ENCODE measurements at regions not wholly inside any gene's neighbourhood (a gene's known extent, or its start where the extent isn't known, plus 50 kb on each side); places are given as distances from the start of the nearest gene placed in this dataset.
A peak's percentile ranks its signal among the peaks of the same experiment; 100 is the strongest.

DNA sequence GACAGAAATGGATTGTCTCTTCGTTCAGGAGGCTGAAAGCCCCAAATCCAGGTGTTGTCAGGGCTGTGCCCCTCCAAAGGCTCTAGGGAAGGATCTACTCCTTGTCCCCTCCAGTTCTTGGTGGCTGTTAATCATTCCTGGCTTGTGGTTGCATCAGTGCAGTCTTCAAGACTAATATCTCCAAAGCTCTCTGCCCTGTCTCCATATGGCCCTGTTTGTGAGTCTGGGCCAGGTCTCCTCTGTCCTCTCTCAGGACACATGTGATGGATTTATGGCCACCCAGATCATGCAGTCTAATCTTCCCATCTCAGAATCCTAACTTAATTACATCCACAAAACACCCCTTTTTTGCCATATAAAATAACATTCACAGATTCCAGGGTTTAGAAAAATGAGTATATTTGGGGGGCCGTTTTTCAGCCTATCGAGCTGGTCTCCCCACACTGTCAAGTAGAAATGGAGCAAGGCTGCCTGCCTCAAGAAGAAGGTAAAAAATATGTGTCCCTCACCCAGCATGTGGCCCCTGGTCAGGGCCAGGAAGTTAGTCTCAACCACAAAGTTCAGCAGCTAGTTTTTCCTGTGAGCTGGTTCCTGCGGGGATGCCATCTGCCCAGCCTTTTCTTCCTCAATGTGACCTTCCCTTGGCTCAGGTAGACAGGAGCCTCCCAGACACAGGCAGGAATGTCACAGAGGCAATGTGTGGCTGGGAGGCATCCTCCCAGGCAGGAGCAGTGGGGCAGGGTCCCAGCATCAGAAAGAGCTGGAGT is 509.4 kb downstream of the IRX1 start:
- Histone ChIP-seq H3K36me3 (no peaks in the 10 kb centered on the region), H3K4me3 (no peak overlapping the region), H3K27me3 (no peaks in the 10 kb centered on the region), H3K4me1 (no peaks in the 10 kb centered on the region), H3K27ac (no peak overlapping the region), H3K9me3 (no peaks in the 10 kb centered on the region)
- intact Hi-C loops (cut with DNase I), result no loop called here
- DNase-seq (ENCODE audit: extremely low spot score in 2 of 2), result peak in 1 of 2 donors; percentile 42
- no peak for TF ChIP-seq POLR2A (IDR thresholded peaks at IDR 0.05)
- TF ChIP-seq, protein P1, sequence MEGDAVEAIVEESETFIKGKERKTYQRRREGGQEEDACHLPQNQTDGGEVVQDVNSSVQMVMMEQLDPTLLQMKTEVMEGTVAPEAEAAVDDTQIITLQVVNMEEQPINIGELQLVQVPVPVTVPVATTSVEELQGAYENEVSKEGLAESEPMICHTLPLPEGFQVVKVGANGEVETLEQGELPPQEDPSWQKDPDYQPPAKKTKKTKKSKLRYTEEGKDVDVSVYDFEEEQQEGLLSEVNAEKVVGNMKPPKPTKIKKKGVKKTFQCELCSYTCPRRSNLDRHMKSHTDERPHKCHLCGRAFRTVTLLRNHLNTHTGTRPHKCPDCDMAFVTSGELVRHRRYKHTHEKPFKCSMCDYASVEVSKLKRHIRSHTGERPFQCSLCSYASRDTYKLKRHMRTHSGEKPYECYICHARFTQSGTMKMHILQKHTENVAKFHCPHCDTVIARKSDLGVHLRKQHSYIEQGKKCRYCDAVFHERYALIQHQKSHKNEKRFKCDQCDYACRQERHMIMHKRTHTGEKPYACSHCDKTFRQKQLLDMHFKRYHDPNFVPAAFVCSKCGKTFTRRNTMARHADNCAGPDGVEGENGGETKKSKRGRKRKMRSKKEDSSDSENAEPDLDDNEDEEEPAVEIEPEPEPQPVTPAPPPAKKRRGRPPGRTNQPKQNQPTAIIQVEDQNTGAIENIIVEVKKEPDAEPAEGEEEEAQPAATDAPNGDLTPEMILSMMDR (IDR thresholded peaks at IDR 0.05), result no peak
- no peak for TF ChIP-seq POLR2AphosphoS5 (IDR thresholded peaks at IDR 0.05; ENCODE audit: insufficient read depth in 1 of 2, low read depth in 1 of 2)

DNA sequence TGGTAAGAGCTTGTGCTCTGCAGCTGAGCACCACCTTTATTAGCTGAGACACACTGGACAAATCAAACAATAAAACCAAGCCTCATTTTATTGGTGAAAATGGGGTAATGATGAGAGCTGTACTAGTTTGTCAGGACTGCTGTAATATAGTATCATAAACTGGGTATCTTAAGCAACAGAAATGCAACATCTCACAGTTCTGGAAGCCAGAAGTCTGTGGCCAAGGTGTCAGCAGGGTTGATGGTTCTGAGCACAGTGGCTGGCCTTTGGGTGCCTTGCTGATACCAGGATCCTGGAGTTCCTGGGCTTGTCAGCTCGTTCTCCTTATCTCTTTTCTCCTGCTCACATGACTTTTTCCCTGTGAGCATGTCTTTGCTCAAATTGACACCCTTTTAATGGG is 513.1 kb downstream of the IRX1 start:
- H3K9me3 ChIP-seq, result no peaks in the 10 kb centered on the region
- no peaks in the 10 kb centered on the region for H3K27me3 ChIP-seq
- DNase-seq (ENCODE audit: extremely low spot score in 2 of 2), result peak in 1 of 2 donors; percentile 20
- no peaks in the 10 kb centered on the region for H3K36me3 ChIP-seq
- H3K4me3 ChIP-seq, result no peak overlapping the region
- TF ChIP-seq POLR2AphosphoS5 (IDR thresholded peaks at IDR 0.05; ENCODE audit: insufficient read depth in 1 of 2, low read depth in 1 of 2) (no peak), POLR2A (IDR thresholded peaks at IDR 0.05) (no peak)
- TF ChIP-seq, protein P1 (IDR thresholded peaks at IDR 0.05), result no peak
- no peaks in the 10 kb centered on the region for H3K4me1 ChIP-seq
- H3K27ac ChIP-seq, result no peak overlapping the region
- intact Hi-C loops (cut with DNase I), result no loop called here

DNA sequence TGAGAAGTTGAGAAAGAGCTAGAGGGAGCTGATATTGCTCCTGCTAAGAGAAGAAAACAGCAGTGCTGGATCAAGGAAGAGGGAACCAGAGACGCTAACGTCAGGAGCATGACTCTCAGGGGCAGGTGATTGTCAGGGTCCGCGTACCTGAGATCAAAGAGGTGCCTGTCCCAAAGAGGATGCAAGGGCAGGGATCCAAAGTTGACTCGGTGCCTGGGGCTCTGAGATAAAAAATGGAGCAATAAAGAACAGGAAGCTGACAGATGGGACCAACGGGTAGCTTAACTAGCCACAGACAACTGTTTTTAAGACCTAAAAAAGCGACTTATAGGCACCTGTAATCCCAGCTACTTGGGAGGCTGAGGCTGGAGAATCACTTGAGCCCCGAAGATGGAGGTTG is 517.8 kb downstream of the IRX1 start:
- no peak overlapping the region for H3K4me3 ChIP-seq
- no peak overlapping the region for H3K27ac ChIP-seq
- peak in 1 of 2 donors; percentile 62 for DNase-seq (ENCODE audit: extremely low spot score in 2 of 2)
- intact Hi-C loops (cut with DNase I), result no loop called here
- TF ChIP-seq POLR2AphosphoS5 (IDR thresholded peaks at IDR 0.05; ENCODE audit: insufficient read depth in 1 of 2, low read depth in 1 of 2) (no peak), POLR2A (IDR thresholded peaks at IDR 0.05) (no peak)
- TF ChIP-seq, protein P1 (IDR thresholded peaks at IDR 0.05), result no peak
- no peaks in the 10 kb centered on the region for H3K4me1 ChIP-seq
- no peaks in the 10 kb centered on the region for H3K9me3 ChIP-seq
- H3K36me3 ChIP-seq, result no peaks in the 10 kb centered on the region
- H3K27me3 ChIP-seq, result no peaks in the 10 kb centered on the region

DNA sequence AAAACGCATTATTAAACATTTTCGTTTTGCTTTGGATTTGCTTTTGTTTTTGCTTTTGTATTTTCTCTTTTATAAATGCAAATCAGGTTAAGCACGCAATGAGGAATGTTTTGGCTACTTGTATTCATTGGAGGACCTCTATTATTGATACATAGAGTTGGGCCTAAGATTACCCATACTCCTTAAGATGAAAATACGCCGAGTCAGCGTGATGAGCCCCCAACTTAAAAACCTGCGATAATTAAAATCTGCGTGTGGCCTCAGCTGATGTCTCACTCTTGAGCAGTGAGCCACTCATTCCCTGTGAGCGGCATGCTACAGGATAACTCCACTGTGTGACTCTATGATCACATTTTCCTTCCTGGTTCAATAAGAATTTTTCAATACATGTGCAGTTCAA is 518.3 kb downstream of the IRX1 start:
- DNase-seq (ENCODE audit: extremely low spot score in 2 of 2), result peak in 1 of 2 donors; percentile 3
- no peaks in the 10 kb centered on the region for H3K36me3 ChIP-seq
- no peaks in the 10 kb centered on the region for H3K4me1 ChIP-seq
- no peaks in the 10 kb centered on the region for H3K27me3 ChIP-seq
- no peaks in the 10 kb centered on the region for H3K9me3 ChIP-seq
- intact Hi-C loops (cut with DNase I), result no loop called here
- H3K4me3 ChIP-seq, result no peak overlapping the region
- H3K27ac ChIP-seq, result no peak overlapping the region
- TF ChIP-seq, protein P1 (IDR thresholded peaks at IDR 0.05), result no peak
- TF ChIP-seq POLR2AphosphoS5 (IDR thresholded peaks at IDR 0.05; ENCODE audit: insufficient read depth in 1 of 2, low read depth in 1 of 2), result no peak
- TF ChIP-seq POLR2A (IDR thresholded peaks at IDR 0.05), result no peak

DNA sequence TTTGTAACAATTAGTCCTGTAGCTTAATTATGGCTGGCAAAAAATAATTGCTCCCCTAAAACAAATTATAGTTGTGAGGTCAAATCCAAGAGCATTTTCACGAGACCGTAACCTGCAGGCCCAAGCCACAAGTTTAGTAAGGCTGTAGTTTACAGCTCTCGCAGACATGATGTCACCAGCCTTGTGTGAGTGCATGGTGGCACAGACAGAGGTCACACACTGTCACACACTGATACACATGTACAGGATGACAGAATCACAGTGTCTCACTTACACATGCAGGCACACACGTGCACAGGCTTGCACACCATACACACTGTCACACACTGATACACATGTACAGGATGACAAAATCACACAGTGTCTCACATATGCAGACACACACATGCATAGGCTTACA is 518.8 kb downstream of the IRX1 start:
- H3K9me3 ChIP-seq, result no peaks in the 10 kb centered on the region
- no peak for TF ChIP-seq POLR2A (IDR thresholded peaks at IDR 0.05)
- TF ChIP-seq POLR2AphosphoS5 (IDR thresholded peaks at IDR 0.05; ENCODE audit: insufficient read depth in 1 of 2, low read depth in 1 of 2), result no peak
- TF ChIP-seq, protein P1 (IDR thresholded peaks at IDR 0.05), result no peak
- H3K27ac ChIP-seq, result no peak overlapping the region
- no peaks in the 10 kb centered on the region for H3K4me1 ChIP-seq
- DNase-seq (ENCODE audit: extremely low spot score in 2 of 2), result peak in 1 of 2 donors; percentile 54
- H3K36me3 ChIP-seq, result no peaks in the 10 kb centered on the region
- no peaks in the 10 kb centered on the region for H3K27me3 ChIP-seq
- intact Hi-C loops (cut with DNase I), result no loop called here
- H3K4me3 ChIP-seq, result no peak overlapping the region
